A673 (cell line): ENCODE measurements at regions not wholly inside any gene's neighbourhood (a gene's known extent, or its start where the extent isn't known, plus 50 kb on each side); places are given as distances from the start of the nearest gene placed in this dataset.

Experiments used
- BruUV-seq: library from RNA; stranded (reverse); fragments of 400-500 nt; replicated peaks from 2 replicates; lab custom pipeline; 2021; lab: Mats Ljungman, UMichigan
- CTCF ChIA-PET: fragments of 300-600 bp; sonication (Branson Sonifier 250); formaldehyde crosslinking; loops from one replicate; lab custom pipeline; 2022; ENCODE audit warnings: antibody characterized with exemption; lab: Charles Lee
- POLR2A ChIA-PET: fragments of 300-600 bp; sonication (Branson Sonifier 250); formaldehyde crosslinking; loops from one replicate; lab custom pipeline; 2022; ENCODE audit warnings: antibody characterized with exemption; ENCODE audit not compliant: low non-redundant PET; lab: Charles Lee
- DNase-seq: peaks from one replicate; pipeline ENCODE4 v3.0.0-alpha.2; 2015; ENCODE audit warnings: low spot score
- H3K27ac ChIP-seq: fragments of 200-600 bp; sonication (generic); 2 replicates; pipeline ENCODE4 v1.5.1; 2016; ENCODE audit warnings: mixed run types, low read depth, mild to moderate bottlenecking, mixed read lengths, antibody characterized with exemption, low read length; ENCODE audit not compliant: poor library complexity, severe bottlenecking
- H3K27me3 ChIP-seq: fragments of 200-600 bp; sonication (generic); replicated peaks from 2 replicates; pipeline ENCODE4 v1.6.1; 2017; ENCODE audit warnings: mixed run types, low read depth, mild to moderate bottlenecking, mixed read lengths, antibody characterized with exemption, low read length; ENCODE audit not compliant: insufficient read depth, poor library complexity
- H3K36me3 ChIP-seq: fragments of 200-600 bp; sonication (generic); 2 replicates; pipeline ENCODE4 v1.6.1; 2016; ENCODE audit warnings: mixed run types, mild to moderate bottlenecking, mixed read lengths, antibody characterized with exemption, low read length; ENCODE audit not compliant: insufficient read depth, poor library complexity, severe bottlenecking
- H3K4me1 ChIP-seq: fragments of 200-600 bp; sonication (generic); 2 replicates; pipeline ENCODE4 v1.6.1; 2017; ENCODE audit warnings: mixed run types, mild to moderate bottlenecking, mixed read lengths, antibody characterized with exemption, low read length; ENCODE audit not compliant: insufficient read depth, poor library complexity, severe bottlenecking
- H3K4me3 ChIP-seq: fragments of 200-600 bp; sonication (generic); 2 replicates; pipeline ENCODE4 v1.5.1; 2016; ENCODE audit warnings: low read depth, mixed run types, mild to moderate bottlenecking, mixed read lengths, low read length; ENCODE audit not compliant: poor library complexity, severe bottlenecking
- H3K9me3 ChIP-seq: fragments of 200-600 bp; sonication (generic); 2 replicates; pipeline ENCODE4 v1.6.1; 2016; ENCODE audit warnings: mixed run types, low read depth, mild to moderate bottlenecking, mixed read lengths, antibody characterized with exemption, low read length; ENCODE audit not compliant: poor library complexity, severe bottlenecking
- EZH2 ChIP-seq: fragments of 200-600 bp; sonication (generic); IDR thresholded peaks from 2 replicates; pipeline ENCODE4 v1.6.1; 2017; ENCODE audit warnings: borderline replicate concordance, low read depth, mild to moderate bottlenecking, mixed read lengths, antibody characterized with exemption, low read length; ENCODE audit not compliant: poor library complexity, severe bottlenecking
- intact Hi-C: fragments of 100-400 bp; cut with micrococcal nuclease; formaldehyde crosslinking; loops from one replicate; pipeline ENCODE4 v1.10.0; 2022; ENCODE audit not compliant: unreplicated experiment
- TF ChIP-seq, protein P1 (sequence below): fragments of 300-800, 200-600 bp; sonication (generic); conservative IDR thresholded peaks from 2 replicates; pipeline ENCODE4 v1.5.1; 2017; ENCODE audit warnings: low read depth, mild to moderate bottlenecking, antibody characterized with exemption, low read length, moderate library complexity, mixed read lengths

DNA sequence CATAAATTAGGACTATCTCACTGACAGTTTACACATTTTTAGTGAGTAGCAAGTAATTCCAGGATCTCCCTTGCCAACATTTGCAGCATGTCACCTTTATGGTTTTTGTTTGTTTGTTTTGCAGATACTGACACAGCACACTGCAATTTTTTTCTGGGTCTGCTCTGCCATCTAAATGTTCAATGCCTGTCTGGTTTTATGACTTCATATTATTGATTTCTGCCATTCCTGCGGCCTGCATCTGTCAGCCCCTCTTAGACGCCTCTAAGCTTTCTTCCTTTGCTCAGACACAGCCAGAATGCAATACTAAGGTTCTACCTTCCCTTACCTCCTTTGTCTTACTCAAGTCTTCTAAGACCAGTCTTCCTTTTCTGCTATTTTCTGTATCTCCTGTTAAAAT lies 321.2 kb upstream of the AZI2 start:
- BruUV-seq, result no TSS peak
- H3K36me3 ChIP-seq, result no peaks in the 10 kb centered on the region
- H3K27me3 ChIP-seq, result no peaks in the 10 kb centered on the region
- no peak for DNase-seq
- H3K27ac ChIP-seq, result no peak overlapping the region
- POLR2A ChIA-PET, result no interaction called here
- no peaks in the 10 kb centered on the region for H3K9me3 ChIP-seq
- intact Hi-C loops, result loop anchor here (10.0 kb wide), 1 partner anchor 1095 kb away; no protein-coding TSS in a partner anchor
- CTCF ChIA-PET, result no interaction called here
- TF ChIP-seq, protein P1, sequence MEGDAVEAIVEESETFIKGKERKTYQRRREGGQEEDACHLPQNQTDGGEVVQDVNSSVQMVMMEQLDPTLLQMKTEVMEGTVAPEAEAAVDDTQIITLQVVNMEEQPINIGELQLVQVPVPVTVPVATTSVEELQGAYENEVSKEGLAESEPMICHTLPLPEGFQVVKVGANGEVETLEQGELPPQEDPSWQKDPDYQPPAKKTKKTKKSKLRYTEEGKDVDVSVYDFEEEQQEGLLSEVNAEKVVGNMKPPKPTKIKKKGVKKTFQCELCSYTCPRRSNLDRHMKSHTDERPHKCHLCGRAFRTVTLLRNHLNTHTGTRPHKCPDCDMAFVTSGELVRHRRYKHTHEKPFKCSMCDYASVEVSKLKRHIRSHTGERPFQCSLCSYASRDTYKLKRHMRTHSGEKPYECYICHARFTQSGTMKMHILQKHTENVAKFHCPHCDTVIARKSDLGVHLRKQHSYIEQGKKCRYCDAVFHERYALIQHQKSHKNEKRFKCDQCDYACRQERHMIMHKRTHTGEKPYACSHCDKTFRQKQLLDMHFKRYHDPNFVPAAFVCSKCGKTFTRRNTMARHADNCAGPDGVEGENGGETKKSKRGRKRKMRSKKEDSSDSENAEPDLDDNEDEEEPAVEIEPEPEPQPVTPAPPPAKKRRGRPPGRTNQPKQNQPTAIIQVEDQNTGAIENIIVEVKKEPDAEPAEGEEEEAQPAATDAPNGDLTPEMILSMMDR, result no peak
- no peak for TF ChIP-seq EZH2
- H3K4me1 ChIP-seq, result no peaks in the 10 kb centered on the region
- H3K4me3 ChIP-seq, result no peak overlapping the region

GRCh38 chr3:28672406-28672805 lies 323.8 kb upstream of the AZI2 start:
- H3K4me3 ChIP-seq, result no peak overlapping the region
- H3K27me3 ChIP-seq, result no peaks in the 10 kb centered on the region
- DNase-seq, result no peak
- no peaks in the 10 kb centered on the region for H3K4me1 ChIP-seq
- intact Hi-C loops, result no loop called here
- POLR2A ChIA-PET, result no interaction called here
- H3K36me3 ChIP-seq, result no peaks in the 10 kb centered on the region
- BruUV-seq, result no TSS peak
- TF ChIP-seq, protein P1, result no peak
- TF ChIP-seq EZH2, result no peak
- CTCF ChIA-PET, result no interaction called here
- no peak overlapping the region for H3K27ac ChIP-seq
- no peaks in the 10 kb centered on the region for H3K9me3 ChIP-seq

- no peak for TF ChIP-seq EZH2
- TF ChIP-seq, protein P1, result no peak
- intact Hi-C loops, result no loop called here
- no peak for DNase-seq
- no peaks in the 10 kb centered on the region for H3K9me3 ChIP-seq
- no peak overlapping the region for H3K4me3 ChIP-seq
- no peak overlapping the region for H3K27ac ChIP-seq
- no peaks in the 10 kb centered on the region for H3K36me3 ChIP-seq
- no TSS peak for BruUV-seq
- ChIA-PET CTCF (no interaction called here), POLR2A (no interaction called here)
- H3K4me1 ChIP-seq, result no peaks in the 10 kb centered on the region
- no peaks in the 10 kb centered on the region for H3K27me3 ChIP-seq
These were observed 324.8 kb upstream of the AZI2 start for GRCh38 chr3:28673446-28673845.
